IMR-90 (cell line): ENCODE measurements at regions not wholly inside any gene's neighbourhood (a gene's known extent, or its start where the extent isn't known, plus 50 kb on each side); places are given as distances from the start of the nearest gene placed in this dataset.

ENCODE experiments used
- ATAC-seq: fragments of 200-7000 bp; cut with Tn5 transposase; 2 replicates; pipeline ENCODE4 v1.9.1; 2020; ENCODE audit warnings: low read depth, mild to moderate bottlenecking, moderate library complexity
- BruUV-seq: library from RNA; stranded (reverse); fragments of 400-500 nt; replicated peaks from 2 replicates; lab custom pipeline; 2021; lab: Mats Ljungman, UMichigan
- CTCF ChIA-PET: fragments of 300-600 bp; formaldehyde crosslinking; extraction: SDS; loops from one replicate; lab custom pipeline; 2021; ENCODE audit warnings: antibody characterized with exemption; lab: Yijun Ruan, JAX
- POLR2A ChIA-PET: fragments of 300-600 bp; sonication (Branson Sonifier 250); formaldehyde crosslinking; loops from one replicate; lab custom pipeline; 2022; ENCODE audit warnings: antibody characterized with exemption; ENCODE audit not compliant: unreplicated experiment; lab: Charles Lee
- DNase-seq: peaks from one replicate; pipeline ENCODE4 v3.0.0; 2013
- H2AFZ ChIP-seq: replicated peaks from 2 replicates; pipeline ENCODE3; 2013; ENCODE audit warnings: low read length, mild to moderate bottlenecking; ENCODE audit not compliant: poor library complexity
- H2AK5ac ChIP-seq: 2 replicates; pipeline ENCODE4 v1.6.1; 2013; ENCODE audit warnings: low read depth, low read length, inconsistent platforms
- H2AK9ac ChIP-seq: replicated peaks from 2 replicates; pipeline ENCODE3; 2013; ENCODE audit warnings: mild to moderate bottlenecking, low read depth, low read length, moderate library complexity; ENCODE audit not compliant: poor library complexity
- H2BK120ac ChIP-seq: 2 replicates; pipeline ENCODE4 v1.6.1; 2013; ENCODE audit warnings: low read depth, low read length, inconsistent platforms
- H2BK15ac ChIP-seq: 3 replicates; pipeline ENCODE4 v1.6.1; 2013; ENCODE audit warnings: low read depth, low read length, inconsistent platforms
- H2BK20ac ChIP-seq: 2 replicates; pipeline ENCODE4 v1.6.1; 2013; ENCODE audit warnings: low read depth, mild to moderate bottlenecking, inconsistent platforms, low read length, moderate library complexity
- H2BK5ac ChIP-seq: 2 replicates; pipeline ENCODE4 v1.6.1; 2013; ENCODE audit warnings: mild to moderate bottlenecking, low read depth, low read length, inconsistent platforms; ENCODE audit not compliant: poor library complexity, severe bottlenecking
- H3K14ac ChIP-seq: replicated peaks from 2 replicates; pipeline ENCODE4 v1.6.1; 2013; ENCODE audit warnings: low read depth, low read length, inconsistent platforms
- H3K18ac ChIP-seq: 2 replicates; pipeline ENCODE4 v1.6.1; 2013; ENCODE audit warnings: low read depth, low read length, control low read depth
- H3K23ac ChIP-seq: 2 replicates; pipeline ENCODE4 v1.6.1; 2013; ENCODE audit warnings: low read depth, low read length, inconsistent platforms
- H3K27ac ChIP-seq: 2 replicates; pipeline ENCODE4 v1.5.1; 2013; ENCODE audit warnings: mild to moderate bottlenecking, control low read depth, low read length; ENCODE audit not compliant: insufficient read depth
- H3K27me3 ChIP-seq: 2 replicates; pipeline ENCODE4 v1.6.1; 2013; ENCODE audit warnings: low read length; ENCODE audit not compliant: control insufficient read depth, insufficient read depth
- H3K36me3 ChIP-seq: 2 replicates; pipeline ENCODE4 v1.6.1; 2013; ENCODE audit warnings: low read length, mixed read lengths; ENCODE audit not compliant: control insufficient read depth, insufficient read depth
- H3K4ac ChIP-seq: 2 replicates; pipeline ENCODE4 v1.6.1; 2013; ENCODE audit warnings: low read depth, low read length, inconsistent platforms
- H3K4me1 ChIP-seq: 2 replicates; pipeline ENCODE4 v1.6.1; 2013; ENCODE audit warnings: low read length, mixed read lengths; ENCODE audit not compliant: control insufficient read depth, insufficient read depth
- H3K4me2 ChIP-seq: 2 replicates; pipeline ENCODE4 v1.6.1; 2013; ENCODE audit warnings: low read depth, mild to moderate bottlenecking, control low read depth, low read length, moderate library complexity
- H3K4me3 ChIP-seq: 2 replicates; pipeline ENCODE4 v1.5.1; 2013; ENCODE audit warnings: low read depth, mild to moderate bottlenecking, control low read depth, low read length, moderate library complexity; ENCODE audit not compliant: insufficient read depth
- H3K56ac ChIP-seq: 2 replicates; pipeline ENCODE4 v1.6.1; 2013; ENCODE audit warnings: low read length, inconsistent platforms; ENCODE audit not compliant: insufficient read depth; ENCODE audit errors: extremely low read depth
- H3K79me1 ChIP-seq, 2 experiments: 2 replicates each; pipeline ENCODE4 v1.6.1; 2013; ENCODE audit warnings: low read length in 2 of 2, inconsistent platforms in 1 of 2, low read depth in 1 of 2
- H3K9ac ChIP-seq: 2 replicates; pipeline ENCODE4 v1.6.1; 2013; ENCODE audit warnings: low read depth, low read length, control low read depth
- H3K9me1 ChIP-seq: 2 replicates; pipeline ENCODE4 v1.6.1; 2013; ENCODE audit warnings: low read length, inconsistent platforms; ENCODE audit not compliant: insufficient read depth
- H3K9me3 ChIP-seq: 2 replicates; pipeline ENCODE4 v1.6.1; 2013; ENCODE audit warnings: low read length; ENCODE audit not compliant: control insufficient read depth, insufficient read depth
- H4K20me1 ChIP-seq: 2 replicates; pipeline ENCODE4 v1.6.1; 2013; ENCODE audit warnings: low read length, inconsistent platforms; ENCODE audit not compliant: insufficient read depth
- H4K5ac ChIP-seq: 2 replicates; pipeline ENCODE4 v1.6.1; 2013; ENCODE audit warnings: mild to moderate bottlenecking, low read depth, low read length, control low read depth
- H4K8ac ChIP-seq, 2 experiments: 2 replicates each; pipeline ENCODE4 v1.6.1; 2013; ENCODE audit warnings: low read depth in 2 of 2, low read length in 2 of 2, control low read depth in 1 of 2, inconsistent platforms in 1 of 2
- H4K91ac ChIP-seq: 2 replicates; pipeline ENCODE4 v1.6.1; 2013; ENCODE audit warnings: low read depth, low read length, inconsistent platforms; ENCODE audit not compliant: insufficient read depth
- BHLHE40 ChIP-seq: fragments of 150-350 bp; IDR thresholded peaks from 2 replicates; pipeline ENCODE4 v1.6.1; 2016; ENCODE audit warnings: mild to moderate bottlenecking, low read depth, low read length
- CHD1 ChIP-seq: IDR thresholded peaks from 2 replicates; pipeline ENCODE4 v1.6.1; 2012; ENCODE audit warnings: low read depth, low read length, improper control_type of control experiment
- CTCF ChIP-seq: conservative IDR thresholded peaks from 2 replicates; pipeline ENCODE4 v1.5.1; 2012; ENCODE audit warnings: mild to moderate bottlenecking, low read depth, low read length, improper control_type of control experiment
- FOS ChIP-seq: fragments of 150-350 bp; IDR thresholded peaks from 2 replicates; pipeline ENCODE4 v1.6.1; 2016; ENCODE audit warnings: low read depth, low read length
- MAFK ChIP-seq: IDR thresholded peaks from 2 replicates; pipeline ENCODE4 v1.6.1; 2012; ENCODE audit warnings: low read depth, low read length, improper control_type of control experiment
- MXI1 ChIP-seq: IDR thresholded peaks from 2 replicates; pipeline ENCODE4 v1.6.1; 2012; ENCODE audit warnings: low read depth, mild to moderate bottlenecking, low read length, moderate library complexity, borderline replicate concordance
- POLR2A ChIP-seq: IDR thresholded peaks from 2 replicates; pipeline ENCODE4 v1.6.1; 2012; ENCODE audit warnings: mild to moderate bottlenecking, low read depth, low read length
- SMC3 ChIP-seq: fragments of 150-350 bp; IDR thresholded peaks from 2 replicates; pipeline ENCODE4 v1.6.1; 2016; ENCODE audit warnings: low read depth, mild to moderate bottlenecking, antibody characterized with exemption, low read length, moderate library complexity
- USF2 ChIP-seq: fragments of 150-350 bp; IDR thresholded peaks from 2 replicates; pipeline ENCODE4 v1.6.1; 2017; ENCODE audit warnings: mild to moderate bottlenecking, antibody characterized with exemption, low read length, low read depth
- WGBS, 2 experiments: methylation state at CpG; one replicate each; pipeline versions ENCODE4 v1.1.5 to v1.1.7; 2013; ENCODE audit warnings: missing lambda C conversion rate in 2 of 2; ENCODE audit not compliant: insufficient read length in 1 of 2; ENCODE audit errors: extremely low coverage in 2 of 2; 5-methylcytosine and 5-hydroxymethylcytosine counted together
- dilution Hi-C: fragments of 300-500 bp; cut with HindIII; formaldehyde crosslinking; loops from one replicate; pipeline ENCODE4 v1.14.3; 2018; ENCODE audit warnings: low sequenced_read_pairs; ENCODE audit not compliant: unreplicated experiment
- in situ Hi-C: fragments of 300-500 bp; cut with MboI; formaldehyde crosslinking; loops from 3 replicates; pipeline ENCODE4 v1.14.3; 2019; ENCODE audit warnings: low sequenced_read_pairs, inconsistent platforms, mixed read lengths
- intact Hi-C: fragments of 100-400 bp; cut with micrococcal nuclease; formaldehyde crosslinking; loops from 2 replicates; pipeline ENCODE4 v1.10.0; 2022

- Histone ChIP-seq H3K9me1 (no peaks in the 10 kb centered on the region), H4K20me1 (no peaks in the 10 kb centered on the region), H2AK5ac (no peak overlapping the region), H3K4me1 (peaks cover 2% of the 10 kb centered on the region), H3K27ac (no peak overlapping the region), H3K27me3 (no peaks in the 10 kb centered on the region), H2AK9ac (no peak overlapping the region), H4K5ac (no peak overlapping the region), H3K56ac (no peak overlapping the region), H3K23ac (no peak overlapping the region), H4K8ac (no peak overlapping the region), H2BK120ac (no peak overlapping the region), H3K36me3 (no peaks in the 10 kb centered on the region), H3K79me1 (no peaks in the 10 kb centered on the region), H3K18ac (no peak overlapping the region), H4K91ac (no peak overlapping the region), H2BK5ac (no peak overlapping the region), H2BK15ac (no peak overlapping the region), H3K9me3 (no peaks in the 10 kb centered on the region), H3K14ac (no peak overlapping the region), H3K4me2 (no peak overlapping the region), H3K9ac (no peak overlapping the region), H2BK20ac (no peak overlapping the region), H3K4ac (no peak overlapping the region), H3K4me3 (no peak overlapping the region), H2AFZ (no peak overlapping the region)
- intact Hi-C loops (no loop called here), in situ Hi-C loops (no loop called here), dilution Hi-C loops (no loop called here)
- DNase-seq, result no peak
- ChIA-PET CTCF (interaction anchor here (0.5 kb wide), 1 partner anchor 46 kb away, joined by 3 read pairs; no protein-coding TSS in a partner anchor), POLR2A (no interaction called here)
- ATAC-seq, result peak; percentile 54; the same call in 1 of the 2 replicates
- TF ChIP-seq USF2, result no peak
- TF ChIP-seq POLR2A, result no peak
- no peak for TF ChIP-seq FOS
- TF ChIP-seq BHLHE40, result no peak
- no peak for TF ChIP-seq CTCF
- no peak for TF ChIP-seq MXI1
- TF ChIP-seq MAFK, result no peak
- no peak for TF ChIP-seq SMC3
- no peak for TF ChIP-seq CHD1
- no CpG with 5 or more reads among the region's 9 CpGs for whole genome bisulfite sequencing, 2 experiments
- BruUV-seq, result no TSS peak
These were observed 211.1 kb upstream of the FAM98A start for GRCh38 chr2:33810046-33810835.
